Activated CD8-positive, alpha-beta memory T cell treated with anti-CD3 and anti-CD28 coated beads for 48 hours (primary cell): ENCODE measurements at regions not wholly inside any gene's neighbourhood (a gene's known extent, or its start where the extent isn't known, plus 50 kb on each side); places are given as distances from the start of the nearest gene placed in this dataset.
"Not testable (repeated sequence)": the region's sequence is repeated elsewhere in the genome, so short reads cannot be mapped to it uniquely, and the experiment has no call there.

Source experiments
- DNase-seq, 3 experiments: peaks; one replicate each; pipeline ENCODE4 v3.0.0-alpha.2; 2020; ENCODE audit warnings: low read depth in 2 of 3, low spot score in 2 of 3

GRCh38 chr4:131382839-131383238 lies 1766.3 kb upstream of the PCDH10 start:
- no peak for DNase-seq

DNA sequence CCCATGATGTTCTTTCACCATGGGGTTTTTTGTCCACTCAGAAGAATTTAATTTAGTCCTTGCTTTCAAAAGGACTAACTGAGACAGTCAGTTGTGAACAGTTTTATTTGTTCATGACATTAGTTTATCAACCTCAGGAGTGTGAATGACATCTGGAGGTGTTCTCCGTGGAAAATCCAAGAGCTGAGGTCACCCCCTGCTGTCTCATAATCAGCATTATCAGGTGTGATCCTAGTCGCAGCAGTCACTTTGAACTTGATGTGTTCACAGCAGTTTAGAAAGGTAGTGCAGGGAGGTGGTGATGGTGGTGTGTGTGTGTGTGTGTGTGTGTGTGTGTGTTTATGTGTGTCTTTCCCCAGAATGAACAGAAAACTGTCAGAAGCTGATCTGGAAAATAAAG lies 1760.8 kb upstream of the PCDH10 start:
- no peak for DNase-seq

- no peak for DNase-seq
These were observed 1741.0 kb upstream of the PCDH10 start for GRCh38 chr4:131408102-131408501.

- no peak for DNase-seq
These were observed 1737.7 kb upstream of the PCDH10 start for GRCh38 chr4:131411393-131411792.

DNA sequence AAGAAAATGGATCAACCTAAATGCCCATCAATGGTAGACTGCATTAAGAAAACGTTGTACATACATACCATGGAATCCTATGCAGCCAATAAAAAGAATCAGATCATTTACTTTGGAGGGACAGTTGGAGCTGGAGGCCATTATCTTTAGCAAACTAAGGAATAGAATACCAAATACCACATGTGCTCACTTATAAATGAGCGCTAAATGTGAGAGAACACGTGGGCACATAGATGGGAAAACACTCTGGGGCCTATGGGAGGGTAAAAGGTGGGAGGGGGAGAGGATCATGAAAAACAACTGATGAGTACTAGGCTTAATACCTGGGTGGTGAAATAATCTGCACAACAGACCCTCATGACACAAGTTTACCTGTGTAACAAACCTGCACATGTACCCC lies 1729.9 kb upstream of the PCDH10 start:
- no peak for DNase-seq

GRCh38 chr4:131426023-131426758 lies 1722.9 kb upstream of the PCDH10 start:
- no peak for DNase-seq

DNA sequence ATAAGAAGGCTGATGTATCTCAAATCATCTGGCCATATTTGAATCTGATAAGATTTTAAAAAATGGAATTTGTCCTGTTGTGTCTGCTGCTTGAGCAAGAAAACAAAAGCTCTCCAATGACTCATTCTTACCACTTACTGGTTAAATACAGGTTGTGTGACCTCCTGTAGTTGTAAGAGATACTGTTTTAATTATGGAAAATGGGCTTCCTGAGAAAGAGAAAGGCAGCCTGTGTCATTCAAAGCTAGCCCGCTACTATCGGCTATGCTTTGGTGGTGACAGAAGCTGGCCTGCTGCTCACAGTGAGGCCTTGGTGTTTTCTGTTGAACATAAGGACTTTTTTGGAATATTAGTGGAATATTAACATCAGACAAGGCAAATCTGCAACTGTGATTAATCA lies 1722.1 kb upstream of the PCDH10 start:
- DNase-seq = no peak

DNA sequence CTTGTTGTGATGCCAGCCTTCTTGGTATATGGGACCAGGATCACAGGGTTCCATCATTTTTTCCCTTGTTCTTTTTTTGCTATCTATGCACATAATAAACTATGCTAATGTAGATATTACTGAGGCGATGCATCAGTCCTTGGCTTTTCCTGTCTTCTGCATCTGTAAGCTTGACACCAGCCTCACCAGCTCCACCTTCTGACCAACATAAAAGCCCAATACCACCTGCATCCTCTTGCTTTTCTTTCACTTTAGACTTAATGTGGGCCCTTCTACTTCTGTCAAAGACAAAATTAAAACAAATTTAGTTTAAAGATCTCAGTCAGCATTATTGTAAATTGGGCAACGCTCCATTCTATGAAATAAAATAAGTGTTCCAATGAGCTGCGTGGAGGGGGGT lies 1718.8 kb upstream of the PCDH10 start:
- no peak for DNase-seq

- DNase-seq = no peak
These were observed 1707.9 kb upstream of the PCDH10 start for GRCh38 chr4:131441004-131441688.

- DNase-seq = no peak
These were observed 1701.2 kb upstream of the PCDH10 start for GRCh38 chr4:131447883-131448282.

GRCh38 chr4:131450572-131451209 lies 1698.4 kb upstream of the PCDH10 start:
- no peak for DNase-seq

DNA sequence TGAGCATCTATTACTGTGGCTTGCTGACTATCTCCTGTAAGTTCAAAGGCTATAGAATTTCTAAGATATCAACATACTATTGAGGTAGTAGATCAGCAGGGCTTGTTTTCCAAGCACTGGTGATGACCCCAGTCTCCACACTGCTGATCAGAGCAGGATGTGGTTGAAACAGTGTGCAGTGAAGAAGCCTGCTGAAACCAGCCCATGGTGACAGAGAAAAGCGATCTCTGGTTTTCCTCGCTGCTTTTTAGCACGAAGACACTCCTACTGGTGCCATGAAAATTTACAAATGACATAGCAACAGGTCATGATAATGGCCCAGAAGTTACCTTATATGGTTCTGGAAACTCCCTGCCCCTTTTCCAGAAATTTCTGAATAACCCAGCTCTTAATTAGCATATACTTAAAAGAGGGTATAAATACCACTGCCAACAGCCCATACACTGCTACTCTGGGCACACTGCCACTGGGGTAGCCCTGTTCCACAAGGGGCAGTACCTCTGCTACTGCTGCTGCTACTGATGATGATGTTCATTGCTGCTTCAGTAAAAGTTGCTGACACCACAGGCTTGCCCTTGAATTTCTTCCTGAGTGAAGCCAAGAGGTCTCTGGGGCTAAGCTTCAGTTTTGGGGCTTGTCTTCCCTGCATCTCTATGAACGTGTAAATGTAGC lies 1689.5 kb upstream of the PCDH10 start:
- DNase-seq = no peak

DNA sequence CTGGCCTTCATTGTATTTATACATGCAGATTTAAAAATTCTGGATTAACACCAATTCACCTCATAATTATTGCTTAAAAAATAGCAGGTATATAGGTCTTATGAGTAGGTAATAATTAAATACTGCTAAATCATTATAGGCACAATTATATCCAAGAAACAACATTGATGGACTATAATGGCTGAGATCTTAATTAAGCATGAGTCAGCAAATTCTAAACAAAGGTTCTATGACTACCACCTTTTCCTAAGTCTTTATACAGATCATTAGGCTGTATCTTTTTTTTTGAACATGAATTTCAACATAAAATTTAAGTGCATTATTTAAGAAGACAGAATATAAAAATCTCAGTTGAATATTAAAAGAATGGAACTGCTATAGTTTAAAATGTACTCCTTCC lies 1678.7 kb upstream of the PCDH10 start:
- DNase-seq = no peak

GRCh38 chr4:131488772-131489171 lies 1660.3 kb upstream of the PCDH10 start:
- DNase-seq = no peak

- DNase-seq = not testable (repeated sequence)
These were observed 1652.9 kb upstream of the PCDH10 start for GRCh38 chr4:131496211-131496610.

DNA sequence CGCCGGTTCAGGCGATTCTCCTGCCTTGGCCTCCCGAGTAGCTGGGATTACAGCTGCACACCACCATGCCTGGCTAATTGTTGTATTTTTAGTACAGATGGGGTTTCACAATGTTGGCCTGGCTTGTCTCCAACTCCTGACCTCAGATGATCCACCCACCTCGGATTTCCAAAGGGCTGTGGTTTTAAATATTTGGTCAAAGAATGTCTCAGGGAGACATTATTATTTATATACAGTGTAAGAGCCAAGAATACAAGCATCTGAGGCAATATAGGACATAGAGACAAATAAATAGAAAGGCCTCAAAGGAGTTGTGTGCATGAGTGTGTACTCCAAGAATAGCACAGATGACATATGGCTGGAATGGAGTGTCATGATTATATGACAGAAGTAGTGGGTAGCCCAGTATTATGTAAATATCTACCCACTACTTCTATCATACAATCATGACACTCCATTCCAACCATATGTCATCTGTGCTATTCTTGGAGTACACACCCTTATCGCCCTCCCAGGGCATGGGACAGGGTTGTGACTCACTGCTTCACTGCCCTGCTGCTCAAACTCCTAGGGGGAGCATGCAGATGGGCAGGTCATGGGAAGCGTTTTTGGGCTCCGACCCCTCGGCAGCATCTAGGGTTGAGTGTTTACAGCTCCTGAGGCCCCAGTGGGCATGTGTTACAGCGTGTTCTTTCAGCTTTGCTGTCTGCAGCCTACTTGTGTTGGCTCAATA lies 1649.8 kb upstream of the PCDH10 start:
- no peak for DNase-seq

DNA sequence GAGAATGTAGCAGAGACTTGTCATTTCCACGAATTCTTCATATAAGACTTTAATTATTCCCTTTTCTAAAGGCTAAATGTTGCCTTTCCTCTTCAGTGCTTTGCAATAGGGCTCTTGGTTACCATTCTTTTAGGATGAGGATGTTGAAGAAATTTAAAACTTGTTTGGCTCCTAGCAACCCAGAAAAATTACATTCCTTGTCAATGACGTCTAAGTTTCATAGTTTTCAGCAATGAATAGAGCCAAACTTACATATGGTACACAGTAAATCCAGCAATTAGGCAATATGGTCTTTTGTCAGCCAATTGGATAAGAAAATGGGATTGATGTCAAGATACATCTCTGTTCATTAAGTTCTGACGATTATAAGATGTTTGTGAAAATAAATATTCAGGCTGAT lies 1639.6 kb upstream of the PCDH10 start:
- DNase-seq = no peak

- no peak for DNase-seq
These were observed 1622.4 kb upstream of the PCDH10 start for GRCh38 chr4:131526686-131527085.

GRCh38 chr4:131531087-131531486 lies 1618.0 kb upstream of the PCDH10 start:
- no peak for DNase-seq

DNA sequence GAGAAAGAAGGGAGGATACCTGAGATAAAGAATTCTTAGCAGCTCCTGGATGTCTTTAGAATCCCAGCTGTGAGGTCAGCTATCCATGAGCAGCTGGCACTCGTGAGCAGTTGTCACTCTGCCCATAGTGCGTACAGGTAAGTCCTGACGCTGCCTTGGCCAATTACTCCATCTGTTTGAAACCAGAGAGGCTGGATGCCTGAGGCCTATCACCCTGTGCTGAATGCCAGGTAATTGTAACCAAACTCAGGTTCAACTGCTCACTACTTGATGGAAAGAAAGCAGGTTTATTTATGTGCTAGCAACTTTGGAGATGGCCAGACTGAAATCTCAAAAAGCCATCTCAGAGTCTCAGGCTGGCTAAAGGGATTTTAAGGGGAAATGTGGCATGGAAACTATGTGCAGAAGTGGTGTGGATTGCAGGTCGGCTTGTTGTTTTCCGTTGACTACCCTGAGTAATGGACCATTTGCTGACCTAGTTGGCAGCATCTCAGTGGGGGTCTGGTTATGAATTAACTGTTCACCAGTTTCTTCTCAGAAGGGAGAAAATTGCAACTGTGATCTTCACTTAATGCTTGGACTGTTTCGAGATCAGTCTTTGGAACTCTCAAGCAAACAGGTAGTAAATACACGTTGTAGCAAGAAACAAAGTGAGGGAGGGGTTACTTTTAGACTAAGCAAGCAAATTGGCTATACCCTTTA lies 1614.0 kb upstream of the PCDH10 start:
- DNase-seq = no peak

- DNase-seq = no peak
These were observed 1608.8 kb upstream of the PCDH10 start for GRCh38 chr4:131540256-131540655.
